GM19239 (cell line): ENCODE measurements at regions not wholly inside any gene's neighbourhood (a gene's known extent, or its start where the extent isn't known, plus 50 kb on each side); places are given as distances from the start of the nearest gene placed in this dataset.
A peak's percentile ranks its signal among the peaks of the same experiment; 100 is the strongest.

Experiments
- DNase-seq: peaks from one replicate; pipeline ENCODE4 v3.0.0; 2011; ENCODE audit warnings: low spot score; ENCODE audit not compliant: insufficient read length
- FAIRE-seq: peaks from 2 replicates; lab custom pipeline; 2011; peaks lifted over from hg19 to GRCh38; lab: Jason Lieb, UNC

GRCh38 chr11:25927411-25927953 is 404.4 kb upstream of the ANO3 start:
- FAIRE-seq (no peak), DNase-seq (no peak)

DNA sequence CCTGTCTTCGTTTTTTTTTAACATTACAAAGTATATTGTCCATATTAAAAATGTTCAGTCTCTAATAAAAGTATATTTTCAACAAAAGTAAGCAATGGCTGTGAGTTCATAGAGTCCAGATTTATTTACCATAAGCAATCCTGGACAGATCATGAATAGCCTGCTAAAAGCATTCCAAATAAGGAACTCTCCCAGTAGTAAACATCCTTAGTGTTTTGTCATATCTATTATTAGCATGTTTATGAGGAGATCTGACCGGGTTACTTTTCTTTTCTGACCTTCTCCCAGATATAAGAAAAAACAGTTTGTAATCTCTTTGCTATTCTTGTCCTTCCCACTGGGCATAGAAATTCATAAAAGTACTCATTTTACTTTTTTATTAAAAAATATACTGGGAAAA is 403.9 kb upstream of the ANO3 start:
- no peak for DNase-seq
- no peak for FAIRE-seq

GRCh38 chr11:25938952-25939351 is 393.0 kb upstream of the ANO3 start:
- no peak for FAIRE-seq
- DNase-seq, result no peak

GRCh38 chr11:25939691-25940090 is 392.2 kb upstream of the ANO3 start:
- FAIRE-seq, result no peak
- no peak for DNase-seq

GRCh38 chr11:25941353-25941752 is 390.6 kb upstream of the ANO3 start:
- no peak for FAIRE-seq
- no peak for DNase-seq

- FAIRE-seq, result no peak
Observed at GRCh38 chr11:25943031-25943430, 388.9 kb upstream of the ANO3 start.

DNA sequence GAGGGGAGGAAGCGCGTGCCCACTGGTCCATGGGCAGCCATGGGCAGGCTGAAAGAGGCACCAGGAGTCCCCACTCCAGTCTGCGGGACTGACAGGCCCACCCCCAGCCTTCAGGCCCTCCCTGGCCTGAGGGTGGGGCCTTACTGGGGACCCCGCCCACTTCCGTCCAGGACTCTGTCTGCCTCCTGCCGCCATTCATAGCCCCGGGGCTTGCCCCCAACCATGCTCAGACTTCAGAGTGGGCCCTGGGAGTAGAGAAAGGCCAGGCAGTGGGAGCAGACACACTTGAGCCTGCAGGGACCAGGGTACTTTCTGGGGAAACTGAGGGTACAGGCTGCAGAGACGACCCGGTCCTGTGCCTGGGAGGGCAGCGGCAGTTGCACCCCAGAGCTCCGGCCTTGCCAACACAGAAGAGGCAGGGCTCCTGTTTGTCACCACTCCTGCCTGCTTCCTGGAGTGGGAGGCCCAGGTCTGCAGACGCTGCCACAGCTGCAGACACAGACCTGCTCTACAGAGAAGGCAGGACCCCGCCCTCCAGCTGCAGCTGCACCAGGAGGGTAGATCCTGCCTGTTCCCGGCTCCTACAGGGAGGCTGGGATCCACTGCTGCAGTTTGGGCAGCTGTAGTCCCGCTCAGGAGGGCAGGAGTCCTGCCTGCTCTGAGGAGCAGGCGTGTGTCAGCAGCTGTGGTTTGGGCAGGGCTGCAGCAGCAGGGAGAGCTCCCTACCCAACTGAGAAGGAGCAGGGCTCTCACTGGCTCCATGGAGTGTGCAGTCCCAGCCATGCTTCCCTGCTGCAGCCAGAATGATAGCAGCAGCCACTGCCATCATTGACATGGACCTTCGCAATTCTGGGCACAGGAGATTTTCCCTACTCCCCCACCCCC is 387.9 kb upstream of the ANO3 start:
- no peak for FAIRE-seq
- DNase-seq, result no peak

More at GRCh38 chr11:25943031-25943430, 388.9 kb upstream of the ANO3 start:
- no peak for DNase-seq

GRCh38 chr11:25949918-25950317 is 382.0 kb upstream of the ANO3 start:
- DNase-seq, result no peak
- no peak for FAIRE-seq

DNA sequence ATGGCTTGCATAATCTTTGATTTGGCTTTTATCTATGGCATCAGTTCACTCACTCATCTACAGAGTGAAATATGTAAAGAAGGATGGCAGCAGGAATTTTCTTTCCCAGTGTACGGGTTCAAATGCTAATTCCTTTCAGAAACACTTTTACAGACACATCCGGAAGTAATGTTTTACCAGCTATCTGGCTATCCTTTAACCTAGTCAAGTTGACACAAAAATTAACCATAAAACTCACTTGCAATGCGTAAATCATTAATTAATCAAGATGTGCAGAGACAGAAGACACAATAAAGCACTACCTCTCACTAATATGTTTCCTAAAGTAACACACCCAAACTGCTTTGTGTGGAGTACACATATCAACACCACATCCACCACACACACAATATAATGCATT is 378.9 kb upstream of the ANO3 start:
- no peak for FAIRE-seq
- no peak for DNase-seq

- no peak for FAIRE-seq
- DNase-seq, result no peak
Observed at GRCh38 chr11:25958045-25958444, 373.9 kb upstream of the ANO3 start.

DNA sequence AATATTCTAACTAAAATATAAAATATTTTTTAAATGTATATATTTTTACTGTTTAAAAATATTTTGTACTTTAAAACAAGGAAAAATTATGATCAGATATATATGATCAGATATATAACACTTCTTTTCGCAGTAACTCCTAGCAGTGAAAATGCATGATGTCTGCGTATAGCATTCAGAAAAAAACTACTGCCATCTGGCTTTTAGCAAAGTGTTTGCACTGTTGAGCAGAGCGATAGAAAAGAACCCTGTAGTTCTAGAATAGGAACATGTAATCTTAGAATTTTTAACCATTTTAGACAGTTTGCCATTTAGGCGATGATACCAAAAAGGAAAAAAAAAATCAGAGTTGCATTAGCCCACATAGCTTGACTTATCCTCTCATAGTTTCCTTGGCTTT is 370.4 kb upstream of the ANO3 start:
- FAIRE-seq, result no peak

DNA sequence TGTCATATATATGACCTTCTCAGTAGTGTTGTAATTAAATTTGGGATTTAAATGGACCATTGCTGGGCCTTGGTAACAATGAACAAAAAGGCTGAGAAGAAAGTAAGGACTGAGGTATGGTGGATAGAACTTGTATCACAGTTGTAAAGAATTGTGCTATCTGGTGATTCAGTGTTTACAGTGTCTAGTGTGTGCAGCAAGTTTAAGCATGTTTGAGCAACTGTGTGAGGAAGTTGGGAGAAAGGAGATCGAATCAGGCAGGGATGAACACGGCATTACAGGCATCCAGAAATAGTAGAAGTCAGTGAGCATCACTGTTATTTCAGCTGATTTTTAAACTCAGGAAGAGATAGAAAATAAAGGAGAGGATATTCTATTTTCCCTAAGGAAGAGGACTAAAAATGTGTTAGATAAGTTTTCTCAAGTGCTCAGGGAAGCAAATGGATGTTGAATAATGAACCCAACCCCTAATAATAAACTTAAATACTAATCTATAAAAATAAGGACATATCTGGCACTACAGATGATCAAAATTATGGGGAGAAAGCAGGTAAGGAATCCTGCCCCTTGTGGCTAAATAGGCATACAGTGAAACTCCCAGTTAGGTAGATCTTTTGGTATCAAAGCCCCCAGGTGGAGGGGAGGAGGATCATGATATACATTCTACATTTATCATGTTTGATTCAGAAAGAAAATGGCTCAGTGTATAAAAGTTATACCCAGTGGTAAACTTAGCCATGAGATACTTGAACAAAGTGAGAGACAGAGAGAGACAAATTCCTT is 361.0 kb upstream of the ANO3 start:
- FAIRE-seq (no peak), DNase-seq (no peak)

More for the DNA sequence above, 370.4 kb upstream of the ANO3 start:
- no peak for DNase-seq

DNA sequence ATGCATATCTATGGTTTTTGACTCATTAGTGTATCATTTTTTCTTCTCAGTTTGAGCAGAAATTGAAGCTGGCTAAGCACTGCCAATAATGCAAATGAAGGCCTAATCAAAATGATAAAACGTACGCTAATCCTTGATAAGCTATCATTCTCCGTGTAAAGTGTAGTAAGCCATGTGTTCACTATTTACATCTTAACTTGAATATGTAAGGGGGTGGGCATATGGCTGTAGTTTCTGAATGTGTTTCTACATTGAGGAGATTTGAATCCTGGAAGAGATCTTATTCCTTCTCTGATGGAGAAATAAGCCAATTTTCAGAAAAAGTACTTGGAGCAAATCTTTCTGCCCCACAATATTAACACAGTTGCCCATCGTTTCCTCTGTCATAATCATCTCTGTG is 351.8 kb upstream of the ANO3 start:
- no peak for DNase-seq
- no peak for FAIRE-seq

- peak; percentile 5 for DNase-seq
- peak; percentile 80 for FAIRE-seq
Observed at GRCh38 chr11:25981998-25982397, 349.9 kb upstream of the ANO3 start.

DNA sequence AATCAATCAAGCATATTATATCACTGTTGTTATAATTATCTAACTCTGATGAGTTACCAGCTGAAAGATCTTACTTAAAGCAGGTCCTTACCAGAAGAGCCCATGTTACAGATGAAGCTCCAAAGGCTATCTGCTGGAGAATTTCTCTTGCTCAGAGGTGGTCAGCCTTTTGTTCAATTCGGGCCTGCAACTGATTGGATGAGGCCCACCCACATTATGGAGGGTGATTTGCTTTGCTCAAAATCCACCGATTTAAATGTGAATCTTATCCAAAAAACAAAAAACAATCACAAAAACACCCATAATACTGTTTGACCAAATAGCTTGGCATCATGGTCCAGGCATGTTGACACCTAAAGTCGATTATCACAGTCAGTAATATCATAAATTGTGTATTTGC is 348.6 kb upstream of the ANO3 start:
- no peak for FAIRE-seq
- no peak for DNase-seq

GRCh38 chr11:25988178-25988577 is 343.8 kb upstream of the ANO3 start:
- FAIRE-seq, result no peak

GRCh38 chr11:25990406-25990805 is 341.5 kb upstream of the ANO3 start:
- DNase-seq, result no peak
- no peak for FAIRE-seq

More at GRCh38 chr11:25988178-25988577, 343.8 kb upstream of the ANO3 start:
- DNase-seq, result no peak

- no peak for FAIRE-seq
Observed at GRCh38 chr11:25991476-25991875, 340.5 kb upstream of the ANO3 start.

GRCh38 chr11:25992294-25992693 is 339.6 kb upstream of the ANO3 start:
- FAIRE-seq (no peak), DNase-seq (no peak)

More at GRCh38 chr11:25991476-25991875, 340.5 kb upstream of the ANO3 start:
- no peak for DNase-seq

DNA sequence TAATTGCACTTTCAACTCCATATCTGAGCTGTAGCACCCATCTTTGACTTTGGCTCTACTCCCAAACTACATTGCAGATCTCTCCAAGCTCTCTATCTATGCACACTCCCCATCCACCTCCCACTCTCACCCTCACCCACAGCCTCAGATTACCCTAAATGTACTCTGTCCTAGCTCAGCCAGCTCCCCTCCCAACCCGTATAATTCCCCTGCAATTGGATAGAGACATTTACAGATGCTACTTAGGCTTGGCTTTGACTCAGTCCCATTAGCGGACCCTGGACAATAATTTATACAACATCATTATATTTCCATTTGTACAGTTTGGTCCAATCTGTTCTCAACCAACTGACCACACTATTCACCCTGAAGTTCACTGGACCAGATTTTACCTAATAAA is 338.9 kb upstream of the ANO3 start:
- no peak for DNase-seq
- no peak for FAIRE-seq

- no peak for FAIRE-seq
- DNase-seq, result no peak
Observed at GRCh38 chr11:26011474-26011873, 320.5 kb upstream of the ANO3 start.
